ENCODE measurements at regions not wholly inside any gene's neighbourhood (a gene's known extent, or its start where the extent isn't known, plus 50 kb on each side); places are given as distances from the start of the nearest gene placed in this dataset.

DNA sequence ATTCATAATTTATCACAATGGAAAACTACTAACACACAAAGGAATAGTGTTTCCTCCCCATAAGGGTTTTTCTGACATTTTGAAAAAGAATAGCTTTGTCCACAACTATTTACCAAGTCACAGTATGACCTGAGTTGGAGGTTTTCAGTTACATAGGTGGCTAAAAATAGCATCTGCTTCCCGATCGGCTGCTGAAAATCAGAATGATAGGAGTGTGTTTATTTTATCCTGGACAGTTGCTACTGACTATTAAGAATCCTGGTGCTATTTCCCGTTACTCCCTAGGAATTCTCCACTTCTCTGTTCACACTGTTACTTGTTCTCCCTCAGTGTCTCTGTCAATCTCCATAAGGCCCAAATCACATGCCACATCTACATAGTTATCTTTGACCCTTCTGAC lies 353.9 kb upstream of the RARB start:
- Histone ChIP-seq H3K4me3 (no peak overlapping the region), H3K4me1 (peaks cover 6 to 34% (median 19%) of the 10 kb centered on the region in 4 donors), H3K27me3 (no peaks in the 10 kb centered on the region), H3K36me3 (no peaks in the 10 kb centered on the region), H3K9me3 (no peaks in the 10 kb centered on the region), H3K27ac (replicated peaks in 1 of 4) (peak overlapping the region; percentile 5 to 52 (median 38))
- intact Hi-C loops (cut with DNase I): no loop called here
- 23% methylated on average over 3 of the region's 3 CpGs for WGBS
- no peak for DNase-seq (ENCODE audit: extremely low spot score)
- TF ChIP-seq EP300 (IDR thresholded peaks at IDR 0.05) (no peak), POLR2AphosphoS5 (IDR thresholded peaks at IDR 0.05) (no peak), POLR2A (IDR thresholded peaks at IDR 0.05; ENCODE audit: low read depth) (no peak)
- TF ChIP-seq, protein P1, sequence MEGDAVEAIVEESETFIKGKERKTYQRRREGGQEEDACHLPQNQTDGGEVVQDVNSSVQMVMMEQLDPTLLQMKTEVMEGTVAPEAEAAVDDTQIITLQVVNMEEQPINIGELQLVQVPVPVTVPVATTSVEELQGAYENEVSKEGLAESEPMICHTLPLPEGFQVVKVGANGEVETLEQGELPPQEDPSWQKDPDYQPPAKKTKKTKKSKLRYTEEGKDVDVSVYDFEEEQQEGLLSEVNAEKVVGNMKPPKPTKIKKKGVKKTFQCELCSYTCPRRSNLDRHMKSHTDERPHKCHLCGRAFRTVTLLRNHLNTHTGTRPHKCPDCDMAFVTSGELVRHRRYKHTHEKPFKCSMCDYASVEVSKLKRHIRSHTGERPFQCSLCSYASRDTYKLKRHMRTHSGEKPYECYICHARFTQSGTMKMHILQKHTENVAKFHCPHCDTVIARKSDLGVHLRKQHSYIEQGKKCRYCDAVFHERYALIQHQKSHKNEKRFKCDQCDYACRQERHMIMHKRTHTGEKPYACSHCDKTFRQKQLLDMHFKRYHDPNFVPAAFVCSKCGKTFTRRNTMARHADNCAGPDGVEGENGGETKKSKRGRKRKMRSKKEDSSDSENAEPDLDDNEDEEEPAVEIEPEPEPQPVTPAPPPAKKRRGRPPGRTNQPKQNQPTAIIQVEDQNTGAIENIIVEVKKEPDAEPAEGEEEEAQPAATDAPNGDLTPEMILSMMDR (IDR thresholded peaks at IDR 0.05): no peak

DNA sequence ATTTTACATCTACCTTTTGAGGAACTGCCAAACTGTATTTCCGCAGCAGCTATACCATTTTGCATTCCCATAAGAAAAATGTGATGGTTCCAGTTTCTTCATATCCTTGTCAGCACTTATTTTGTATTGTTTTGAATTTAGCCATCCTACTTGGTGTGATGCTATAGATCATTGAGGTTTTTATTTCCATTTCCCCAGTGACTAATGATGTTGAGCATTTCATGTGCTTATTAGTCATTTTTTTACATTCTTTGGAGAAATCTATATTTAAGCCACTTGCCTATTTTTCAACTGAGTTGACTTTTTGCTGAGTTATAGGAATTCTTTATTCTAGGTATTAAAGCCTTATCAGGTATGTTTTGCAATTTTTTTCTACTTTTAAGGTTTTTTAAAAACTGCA lies 347.6 kb upstream of the RARB start:
- H3K4me1 ChIP-seq: peaks cover 0 to 2% (median under 1%) of the 10 kb centered on the region in 4 donors
- no peaks in the 10 kb centered on the region for H3K9me3 ChIP-seq
- no peak for DNase-seq (ENCODE audit: extremely low spot score)
- no peak overlapping the region for H3K4me3 ChIP-seq
- intact Hi-C loops (cut with DNase I): no loop called here
- 91% methylated on average over 1 of the region's 1 CpG for WGBS
- TF ChIP-seq POLR2A (IDR thresholded peaks at IDR 0.05; ENCODE audit: low read depth) (no peak), EP300 (IDR thresholded peaks at IDR 0.05) (no peak), POLR2AphosphoS5 (IDR thresholded peaks at IDR 0.05) (no peak)
- TF ChIP-seq, protein P1 (IDR thresholded peaks at IDR 0.05): no peak
- H3K36me3 ChIP-seq: no peaks in the 10 kb centered on the region
- no peak overlapping the region for H3K27ac ChIP-seq (replicated peaks in 1 of 4)
- H3K27me3 ChIP-seq: no peaks in the 10 kb centered on the region

DNA sequence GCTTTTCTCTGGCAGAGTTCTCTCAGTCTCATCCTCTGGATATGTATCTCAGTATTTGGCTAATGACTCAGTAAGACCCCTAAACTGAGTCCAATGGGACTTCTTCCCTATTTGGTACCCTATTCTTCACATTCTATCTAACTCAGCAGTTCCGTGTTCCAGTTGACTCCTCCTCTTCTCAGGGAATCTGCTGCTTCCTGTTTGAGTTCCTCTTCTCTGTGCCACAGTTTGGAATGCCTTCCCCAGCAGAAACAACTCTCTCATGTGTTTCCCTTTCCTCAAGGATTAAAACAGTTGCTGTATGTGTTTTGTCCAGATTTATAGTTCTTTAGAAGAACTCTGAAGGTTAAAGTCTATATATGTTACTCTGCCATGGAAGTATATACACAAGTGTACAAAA lies 344.0 kb upstream of the RARB start:
- TF ChIP-seq EP300 (IDR thresholded peaks at IDR 0.05) (no peak), POLR2A (IDR thresholded peaks at IDR 0.05; ENCODE audit: low read depth) (no peak), POLR2AphosphoS5 (IDR thresholded peaks at IDR 0.05) (no peak)
- TF ChIP-seq, protein P1 (IDR thresholded peaks at IDR 0.05): no peak

DNA sequence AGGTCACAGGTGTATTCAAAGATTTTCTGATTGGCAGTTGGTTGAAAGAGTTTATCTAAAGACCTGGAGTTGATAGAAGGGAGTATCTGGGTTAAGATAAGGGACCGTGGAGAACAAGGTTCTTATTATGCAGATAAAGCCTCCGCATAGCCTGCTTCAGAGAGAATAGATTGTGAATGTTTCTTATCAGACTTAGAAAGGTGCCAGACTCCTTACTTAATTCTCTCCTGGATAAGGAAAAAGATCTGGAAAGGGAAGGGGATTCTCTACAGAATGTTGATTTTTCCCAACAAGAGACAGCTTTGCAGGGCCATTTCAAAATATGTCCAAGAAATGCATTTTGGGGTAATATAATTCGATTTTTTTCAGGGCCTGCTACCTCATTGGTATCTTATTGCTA lies 341.3 kb upstream of the RARB start:
- Histone ChIP-seq H3K27ac (replicated peaks in 1 of 4) (no peak overlapping the region), H3K9me3 (no peaks in the 10 kb centered on the region), H3K27me3 (no peaks in the 10 kb centered on the region), H3K4me1 (peaks cover 0 to 20% (median 15%) of the 10 kb centered on the region in 4 donors), H3K36me3 (no peaks in the 10 kb centered on the region), H3K4me3 (no peak overlapping the region)
- no peak for DNase-seq (ENCODE audit: extremely low spot score)
- intact Hi-C loops (cut with DNase I): no loop called here
- WGBS: 81% methylated on average over 3 of the region's 3 CpGs
- TF ChIP-seq POLR2AphosphoS5 (IDR thresholded peaks at IDR 0.05) (no peak), EP300 (IDR thresholded peaks at IDR 0.05) (no peak), POLR2A (IDR thresholded peaks at IDR 0.05; ENCODE audit: low read depth) (no peak)
- TF ChIP-seq, protein P1 (IDR thresholded peaks at IDR 0.05): no peak

More for the DNA sequence above, 344.0 kb upstream of the RARB start:
- H3K4me3 ChIP-seq: no peak overlapping the region
- peaks cover 0 to 7% (median 0%) of the 10 kb centered on the region in 4 donors for H3K4me1 ChIP-seq
- no peaks in the 10 kb centered on the region for H3K9me3 ChIP-seq
- H3K27me3 ChIP-seq: no peaks in the 10 kb centered on the region
- WGBS: 57% methylated on average over 1 of the region's 1 CpG
- no peak overlapping the region for H3K27ac ChIP-seq (replicated peaks in 1 of 4)
- DNase-seq (ENCODE audit: extremely low spot score): no peak
- H3K36me3 ChIP-seq: no peaks in the 10 kb centered on the region
- intact Hi-C loops (cut with DNase I): no loop called here

DNA sequence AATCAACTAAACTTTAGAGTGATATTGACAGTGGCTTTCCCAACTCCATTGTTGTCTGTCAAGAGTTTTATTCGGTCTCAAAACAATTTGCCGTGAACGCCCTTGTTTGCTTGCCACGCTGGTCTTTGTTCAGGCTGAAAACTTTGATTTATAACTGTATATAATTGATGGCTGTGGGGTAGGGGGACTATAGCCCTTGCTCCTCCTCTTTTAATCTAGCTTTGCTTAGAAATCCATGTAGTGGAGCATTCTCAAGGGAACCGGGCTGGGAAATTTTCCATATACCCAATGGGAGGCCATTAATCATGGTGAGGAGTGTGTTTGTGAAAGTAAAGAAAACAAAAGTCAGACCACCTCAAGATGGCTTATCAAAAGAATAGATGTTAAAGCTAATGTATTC lies 339.8 kb upstream of the RARB start:
- H3K4me3 ChIP-seq: no peak overlapping the region
- no peak overlapping the region for H3K27ac ChIP-seq (replicated peaks in 1 of 4)
- H3K4me1 ChIP-seq: peaks cover 0 to 33% (median 29%) of the 10 kb centered on the region in 4 donors
- intact Hi-C loops (cut with DNase I): no loop called here
- no peaks in the 10 kb centered on the region for H3K9me3 ChIP-seq
- DNase-seq (ENCODE audit: extremely low spot score): no peak
- no peaks in the 10 kb centered on the region for H3K36me3 ChIP-seq
- WGBS: 86% methylated on average over 5 of the region's 5 CpGs
- TF ChIP-seq EP300 (IDR thresholded peaks at IDR 0.05): no peak
- H3K27me3 ChIP-seq: no peaks in the 10 kb centered on the region

Data from esophagus muscularis mucosa (tissue), 4 donors.